ENCODE measurements at regions not wholly inside any gene's neighbourhood (a gene's known extent, or its start where the extent isn't known, plus 50 kb on each side); places are given as distances from the start of the nearest gene placed in this dataset.

- FAIRE-seq (no peak), DNase-seq (ENCODE audit: low spot score in 2 of 2) (no peak)
These were observed 101.2 kb upstream of the TSC22D2 start for GRCh38 chr3:150306906-150307305.

- DNase-seq (ENCODE audit: low spot score in 2 of 2): no peak
- FAIRE-seq: no peak
These were observed 102.0 kb upstream of the TSC22D2 start for GRCh38 chr3:150306083-150306482.

GRCh38 chr3:150303768-150304167 lies 104.3 kb upstream of the TSC22D2 start:
- FAIRE-seq: no peak
- no peak for DNase-seq (ENCODE audit: low spot score in 2 of 2)

GRCh38 chr3:150302246-150302645 lies 105.9 kb upstream of the TSC22D2 start:
- FAIRE-seq (no peak), DNase-seq (ENCODE audit: low spot score in 2 of 2) (no peak)

- FAIRE-seq (no peak), DNase-seq (ENCODE audit: low spot score in 2 of 2) (no peak)
These were observed 107.1 kb upstream of the TSC22D2 start for GRCh38 chr3:150300852-150301517.

GRCh38 chr3:150300388-150300787 lies 107.7 kb upstream of the TSC22D2 start:
- DNase-seq (ENCODE audit: low spot score in 2 of 2): no peak
- no peak for FAIRE-seq

- FAIRE-seq (no peak), DNase-seq (ENCODE audit: low spot score in 2 of 2) (no peak)
These were observed 108.9 kb upstream of the TSC22D2 start for GRCh38 chr3:150299201-150299600.

- DNase-seq (ENCODE audit: low spot score in 2 of 2) (no peak), FAIRE-seq (no peak)
These were observed 111.1 kb upstream of the TSC22D2 start for GRCh38 chr3:150296966-150297365.

- no peak for FAIRE-seq
- DNase-seq (ENCODE audit: low spot score in 2 of 2): no peak
These were observed 111.9 kb upstream of the TSC22D2 start for GRCh38 chr3:150296123-150296735.

- DNase-seq (ENCODE audit: low spot score in 2 of 2): no peak
- FAIRE-seq: no peak
These were observed 114.6 kb upstream of the TSC22D2 start for GRCh38 chr3:150293401-150294001.

GRCh38 chr3:150292891-150293290 lies 115.2 kb upstream of the TSC22D2 start:
- FAIRE-seq: no peak

GRCh38 chr3:150291515-150291914 lies 116.6 kb upstream of the TSC22D2 start:
- FAIRE-seq (no peak), DNase-seq (ENCODE audit: low spot score in 2 of 2) (no peak)

More at GRCh38 chr3:150292891-150293290, 115.2 kb upstream of the TSC22D2 start:
- DNase-seq (ENCODE audit: low spot score in 2 of 2): no peak

GRCh38 chr3:150286390-150287147 lies 121.5 kb upstream of the TSC22D2 start:
- no peak for DNase-seq (ENCODE audit: low spot score in 2 of 2)

GRCh38 chr3:150285601-150286000 lies 122.5 kb upstream of the TSC22D2 start:
- DNase-seq (ENCODE audit: low spot score in 2 of 2): no peak
- no peak for FAIRE-seq

More at GRCh38 chr3:150286390-150287147, 121.5 kb upstream of the TSC22D2 start:
- FAIRE-seq: no peak

- FAIRE-seq: no peak
- no peak for DNase-seq (ENCODE audit: low spot score in 2 of 2)
These were observed 129.2 kb upstream of the TSC22D2 start for GRCh38 chr3:150278843-150279381.

- no peak for DNase-seq (ENCODE audit: low spot score in 2 of 2)
- no peak for FAIRE-seq
These were observed 129.9 kb upstream of the TSC22D2 start for GRCh38 chr3:150278195-150278594.

- FAIRE-seq (no peak), DNase-seq (ENCODE audit: low spot score in 2 of 2) (no peak)
These were observed 130.7 kb upstream of the TSC22D2 start for GRCh38 chr3:150277444-150277843.

- FAIRE-seq: no peak
- DNase-seq (ENCODE audit: low spot score in 2 of 2): no peak
These were observed 132.2 kb upstream of the TSC22D2 start for GRCh38 chr3:150275941-150276340.

- no peak for DNase-seq (ENCODE audit: low spot score in 2 of 2)
- no peak for FAIRE-seq
These were observed 133.7 kb upstream of the TSC22D2 start for GRCh38 chr3:150274372-150274771.

GRCh38 chr3:150273396-150273795 lies 134.7 kb upstream of the TSC22D2 start:
- no peak for FAIRE-seq
- DNase-seq (ENCODE audit: low spot score in 2 of 2): no peak

- no peak for FAIRE-seq
- DNase-seq (ENCODE audit: low spot score in 2 of 2): no peak
These were observed 136.5 kb upstream of the TSC22D2 start for GRCh38 chr3:150271591-150271960.

Measured in frontal cortex (tissue), 3 donors.